HG02885 (cell line): ENCODE measurements at regions not wholly inside any gene's neighbourhood (a gene's known extent, or its start where the extent isn't known, plus 50 kb on each side); places are given as distances from the start of the nearest gene placed in this dataset.
A peak's percentile ranks its signal among the peaks of the same experiment; 100 is the strongest.
"Not testable (repeated sequence)": the region's sequence is repeated elsewhere in the genome, so short reads cannot be mapped to it uniquely, and the experiment has no call there.

Source experiments
- ATAC-seq: cut with Tn5 transposase; IDR thresholded peaks from one replicate; pipeline ENCODE4 v1.9.1; 2021; ENCODE audit warnings: mild to moderate bottlenecking; ENCODE audit not compliant: unreplicated experiment, poor library complexity

GRCh38 chr2:89831641-89832498, 1140.4 kb downstream of the RPIA start:
- no peak for ATAC-seq

GRCh38 chr2:89833116-89833779, 1141.8 kb downstream of the RPIA start:
- peak; percentile 45 for ATAC-seq

- no peak for ATAC-seq
Observed at GRCh38 chr2:89833780-89834117, 1142.3 kb downstream of the RPIA start.

- no peak for ATAC-seq
Observed at GRCh38 chr2:89834306-89834705, 1142.8 kb downstream of the RPIA start.

GRCh38 chr2:89836326-89836725, 1144.9 kb downstream of the RPIA start:
- ATAC-seq, result peak; percentile 37

GRCh38 chr2:89837962-89838625, 1146.6 kb downstream of the RPIA start:
- ATAC-seq, result no peak

- ATAC-seq, result not testable (repeated sequence)
Observed at GRCh38 chr2:89840175-89840574, 1148.7 kb downstream of the RPIA start.

GRCh38 chr2:89840781-89841475, 1149.5 kb downstream of the RPIA start:
- not testable (repeated sequence) for ATAC-seq

GRCh38 chr2:89841476-89841840, 1150.0 kb downstream of the RPIA start:
- ATAC-seq, result no peak

GRCh38 chr2:89842180-89842908, 1150.9 kb downstream of the RPIA start:
- ATAC-seq, result no peak

GRCh38 chr2:89844221-89844943, 1152.9 kb downstream of the RPIA start:
- ATAC-seq, result no peak

- no peak for ATAC-seq
Observed at GRCh38 chr2:89845532-89845931, 1154.1 kb downstream of the RPIA start.

- ATAC-seq, result no peak
Observed at GRCh38 chr2:89848114-89848513, 1156.6 kb downstream of the RPIA start.

- no peak for ATAC-seq
Observed at GRCh38 chr2:89848763-89849368, 1157.4 kb downstream of the RPIA start.

GRCh38 chr2:89849731-89850130, 1158.3 kb downstream of the RPIA start:
- no peak for ATAC-seq

GRCh38 chr2:89850481-89850880, 1159.0 kb downstream of the RPIA start:
- no peak for ATAC-seq

- no peak for ATAC-seq
Observed at GRCh38 chr2:89850881-89851582, 1159.6 kb downstream of the RPIA start.

- ATAC-seq, result no peak
Observed at GRCh38 chr2:89851583-89851905, 1160.1 kb downstream of the RPIA start.

GRCh38 chr2:89853427-89853826, 1162.0 kb downstream of the RPIA start:
- not testable (repeated sequence) for ATAC-seq
